SU-DHL-6 (cell line): ENCODE measurements at regions not wholly inside any gene's neighbourhood (a gene's known extent, or its start where the extent isn't known, plus 50 kb on each side); places are given as distances from the start of the nearest gene placed in this dataset.

ENCODE experiments used
- H2AFZ ChIP-seq: fragments of 200-600 bp; sonication (generic); 2 replicates; pipeline ENCODE4 v1.6.1; 2014; ENCODE audit warnings: low read depth, mild to moderate bottlenecking, moderate library complexity, mixed read lengths, antibody characterized with exemption, low read length; ENCODE audit not compliant: severe bottlenecking
- H3F3A ChIP-seq: fragments of 200-600 bp; shearing (Covaris generic); 2 replicates; pipeline ENCODE4 v1.6.0; 2016; ENCODE audit warnings: antibody characterized with exemption, mild to moderate bottlenecking; ENCODE audit not compliant: insufficient read depth
- H3K27ac ChIP-seq: fragments of 200-600 bp; sonication (generic); 2 replicates; pipeline ENCODE4 v1.5.1; 2016; ENCODE audit warnings: low read depth, mild to moderate bottlenecking, low read length, moderate library complexity, mixed read lengths
- H3K27me3 ChIP-seq: fragments of 200-600 bp; sonication (generic), shearing (Covaris generic); 2 replicates; pipeline ENCODE4 v1.6.0; 2014; ENCODE audit warnings: mild to moderate bottlenecking, low read length
- H3K36me3 ChIP-seq: fragments of 200-600 bp; sonication (generic); 2 replicates; pipeline ENCODE4 v1.6.1; 2014; ENCODE audit warnings: mild to moderate bottlenecking, low read length, mixed read lengths
- H3K4me2 ChIP-seq: fragments of 300-600, 200-600 bp; shearing (Covaris generic), sonication (generic); 2 replicates; pipeline ENCODE4 v1.6.0; 2014; ENCODE audit warnings: low read length, low read depth, mild to moderate bottlenecking; ENCODE audit not compliant: poor library complexity, severe bottlenecking
- H3K4me3 ChIP-seq: fragments of 200-600 bp; sonication (generic); 2 replicates; pipeline ENCODE4 v1.5.1; 2014; ENCODE audit warnings: antibody characterized with exemption, low read length, mild to moderate bottlenecking, mixed read lengths; ENCODE audit not compliant: insufficient read depth, poor library complexity, severe bottlenecking
- H3K79me2 ChIP-seq: fragments of 200-600 bp; sonication (generic); 2 replicates; pipeline ENCODE4 v1.6.1; 2014; ENCODE audit warnings: mild to moderate bottlenecking, low read length, moderate library complexity; ENCODE audit not compliant: insufficient read depth
- H3K9ac ChIP-seq: fragments of 200-600 bp; sonication (generic); 2 replicates; pipeline ENCODE4 v1.7.0; 2014; ENCODE audit warnings: mild to moderate bottlenecking, low read length
- H3K9me2 ChIP-seq: fragments of 200-600 bp; sonication (generic); replicated peaks from 2 replicates; pipeline ENCODE4 v1.6.1; 2014; ENCODE audit warnings: low read length; ENCODE audit not compliant: insufficient read depth
- H3K9me3 ChIP-seq: fragments of 200-600 bp; sonication (generic); 2 replicates; pipeline ENCODE4 v1.6.1; 2014; ENCODE audit warnings: low read length, mixed read lengths; ENCODE audit not compliant: insufficient read depth
- H4K20me1 ChIP-seq: fragments of 200-600 bp; sonication (generic); 2 replicates; pipeline ENCODE4 v1.6.1; 2014; ENCODE audit warnings: low read depth, mild to moderate bottlenecking, antibody characterized with exemption, low read length, moderate library complexity, mixed read lengths
- EZH2phosphoT487 ChIP-seq: fragments of 200-600 bp; sonication (generic), shearing (Covaris generic); conservative IDR thresholded peaks from 2 replicates; pipeline ENCODE4 v1.6.1; 2018; ENCODE audit warnings: mild to moderate bottlenecking, antibody characterized with exemption, low read length, moderate library complexity, mixed read lengths
- TF ChIP-seq, protein P1 (sequence below): fragments of 200-600 bp; sonication (generic); IDR thresholded peaks from one replicate; pipeline ENCODE4 v1.5.1; 2017; ENCODE audit warnings: antibody characterized with exemption, mild to moderate bottlenecking, low read length, moderate library complexity; ENCODE audit not compliant: insufficient read depth, poor library complexity, severe bottlenecking

DNA sequence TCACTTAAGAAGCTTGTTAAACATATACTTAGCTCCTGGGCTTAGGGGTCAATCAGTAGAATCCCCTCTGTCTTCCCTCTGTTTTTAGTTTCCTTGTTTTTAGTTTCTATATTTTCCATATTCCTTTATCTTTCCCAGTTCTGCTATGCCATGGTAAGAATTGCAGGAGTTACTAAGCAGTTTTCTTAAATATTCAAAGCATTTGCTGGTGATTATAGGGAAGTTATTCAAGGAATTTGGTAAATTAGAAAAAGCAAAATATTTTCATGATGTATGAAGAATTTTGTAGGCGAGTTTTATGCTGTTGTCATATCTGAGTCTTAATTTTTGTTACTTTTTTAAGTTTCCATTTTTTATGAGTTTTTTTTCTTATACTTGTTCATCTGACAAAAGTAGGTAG is 91.6 kb upstream of the NUDT6 start:
- no peaks in the 10 kb centered on the region for H3K27me3 ChIP-seq
- no peaks in the 10 kb centered on the region for H4K20me1 ChIP-seq
- no peaks in the 10 kb centered on the region for H3K9me2 ChIP-seq
- H3F3A ChIP-seq: no peaks in the 10 kb centered on the region
- no peak overlapping the region for H3K4me2 ChIP-seq
- H2AFZ ChIP-seq: no peak overlapping the region
- no peak overlapping the region for H3K9ac ChIP-seq
- no peaks in the 10 kb centered on the region for H3K36me3 ChIP-seq
- TF ChIP-seq, protein P1, sequence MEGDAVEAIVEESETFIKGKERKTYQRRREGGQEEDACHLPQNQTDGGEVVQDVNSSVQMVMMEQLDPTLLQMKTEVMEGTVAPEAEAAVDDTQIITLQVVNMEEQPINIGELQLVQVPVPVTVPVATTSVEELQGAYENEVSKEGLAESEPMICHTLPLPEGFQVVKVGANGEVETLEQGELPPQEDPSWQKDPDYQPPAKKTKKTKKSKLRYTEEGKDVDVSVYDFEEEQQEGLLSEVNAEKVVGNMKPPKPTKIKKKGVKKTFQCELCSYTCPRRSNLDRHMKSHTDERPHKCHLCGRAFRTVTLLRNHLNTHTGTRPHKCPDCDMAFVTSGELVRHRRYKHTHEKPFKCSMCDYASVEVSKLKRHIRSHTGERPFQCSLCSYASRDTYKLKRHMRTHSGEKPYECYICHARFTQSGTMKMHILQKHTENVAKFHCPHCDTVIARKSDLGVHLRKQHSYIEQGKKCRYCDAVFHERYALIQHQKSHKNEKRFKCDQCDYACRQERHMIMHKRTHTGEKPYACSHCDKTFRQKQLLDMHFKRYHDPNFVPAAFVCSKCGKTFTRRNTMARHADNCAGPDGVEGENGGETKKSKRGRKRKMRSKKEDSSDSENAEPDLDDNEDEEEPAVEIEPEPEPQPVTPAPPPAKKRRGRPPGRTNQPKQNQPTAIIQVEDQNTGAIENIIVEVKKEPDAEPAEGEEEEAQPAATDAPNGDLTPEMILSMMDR: no peak
- TF ChIP-seq EZH2phosphoT487: no peak
- H3K4me3 ChIP-seq: no peak overlapping the region
- no peaks in the 10 kb centered on the region for H3K79me2 ChIP-seq
- no peak overlapping the region for H3K27ac ChIP-seq
- H3K9me3 ChIP-seq: no peaks in the 10 kb centered on the region

DNA sequence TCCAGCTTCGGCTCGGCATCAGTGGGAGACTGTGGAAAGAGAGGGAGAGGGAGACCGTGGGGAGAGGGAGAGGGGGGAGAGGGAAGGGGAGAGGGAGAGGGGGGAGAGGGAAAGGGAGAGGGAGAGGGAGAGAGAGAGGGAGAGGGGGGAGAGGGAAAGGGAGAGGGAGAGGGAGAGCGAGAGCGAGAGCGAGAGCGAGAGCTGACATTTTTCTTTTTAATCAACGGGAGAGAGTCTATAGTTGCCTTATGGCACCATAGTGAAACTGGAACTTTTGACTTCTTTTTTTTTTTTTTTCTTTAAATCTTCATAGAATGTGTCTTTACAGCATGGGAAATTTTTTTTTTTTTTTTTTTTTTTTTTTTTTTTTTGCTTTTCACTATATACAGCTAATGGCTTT is 94.7 kb upstream of the NUDT6 start:
- H3K27me3 ChIP-seq: no peaks in the 10 kb centered on the region
- no peak overlapping the region for H2AFZ ChIP-seq
- H3F3A ChIP-seq: no peaks in the 10 kb centered on the region
- no peak overlapping the region for H3K4me3 ChIP-seq
- H3K36me3 ChIP-seq: no peaks in the 10 kb centered on the region
- H3K27ac ChIP-seq: no peak overlapping the region
- H3K9me2 ChIP-seq: no peaks in the 10 kb centered on the region
- no peak overlapping the region for H3K9ac ChIP-seq
- H4K20me1 ChIP-seq: no peaks in the 10 kb centered on the region
- H3K4me2 ChIP-seq: no peak overlapping the region
- H3K79me2 ChIP-seq: no peaks in the 10 kb centered on the region
- no peaks in the 10 kb centered on the region for H3K9me3 ChIP-seq
- no peak for TF ChIP-seq EZH2phosphoT487
- TF ChIP-seq, protein P1: no peak

DNA sequence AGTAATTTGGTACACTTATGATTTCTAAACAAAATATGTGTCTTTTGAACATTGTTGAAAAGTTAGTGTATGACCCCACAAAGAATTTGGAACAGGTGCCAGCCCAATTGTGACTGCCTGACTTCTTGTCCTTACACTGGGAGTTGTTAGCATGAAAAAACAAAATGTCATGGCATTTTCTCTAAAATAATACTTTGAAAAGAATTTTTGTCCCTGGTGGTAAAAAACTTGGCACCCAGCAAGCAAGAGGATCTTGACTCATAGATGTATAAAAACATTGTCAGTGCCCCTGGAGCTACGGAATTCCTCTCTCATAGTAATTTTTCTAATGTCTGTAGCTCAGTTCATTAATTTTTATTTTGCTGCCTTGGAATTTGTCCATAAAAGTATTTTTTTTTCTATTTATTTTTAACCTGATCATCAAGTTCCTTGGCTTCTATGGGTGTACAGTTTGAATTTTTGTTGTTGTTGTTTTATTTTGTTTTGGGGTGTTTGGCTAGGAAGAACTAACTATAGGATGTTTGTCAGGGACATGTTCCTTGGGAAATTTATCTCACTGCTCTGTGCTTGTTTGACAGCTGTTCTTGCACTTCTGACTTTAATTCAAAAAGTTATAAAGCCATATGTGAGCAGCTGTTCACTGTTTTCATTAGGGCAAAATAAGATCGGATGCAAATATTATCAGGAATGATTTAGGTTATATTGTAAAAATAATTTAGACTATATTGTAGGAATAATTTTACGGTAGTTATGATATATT is 95.4 kb upstream of the NUDT6 start:
- TF ChIP-seq EZH2phosphoT487: no peak
- TF ChIP-seq, protein P1: no peak
- no peaks in the 10 kb centered on the region for H3F3A ChIP-seq
- H3K79me2 ChIP-seq: no peaks in the 10 kb centered on the region
- no peak overlapping the region for H3K27ac ChIP-seq
- no peaks in the 10 kb centered on the region for H3K9me2 ChIP-seq
- H3K9ac ChIP-seq: no peak overlapping the region
- no peaks in the 10 kb centered on the region for H3K36me3 ChIP-seq
- no peak overlapping the region for H3K4me3 ChIP-seq
- H4K20me1 ChIP-seq: no peaks in the 10 kb centered on the region
- H2AFZ ChIP-seq: no peak overlapping the region
- H3K27me3 ChIP-seq: no peaks in the 10 kb centered on the region
- no peaks in the 10 kb centered on the region for H3K9me3 ChIP-seq
- no peak overlapping the region for H3K4me2 ChIP-seq
